GM23338 (cell line): ENCODE measurements at regions not wholly inside any gene's neighbourhood (a gene's known extent, or its start where the extent isn't known, plus 50 kb on each side); places are given as distances from the start of the nearest gene placed in this dataset.

ENCODE experiments used
- ATAC-seq: fragments of 200-7000 bp; cut with Tn5 transposase; 3 replicates; pipeline ENCODE4 v1.9.1; 2020
- DNase-seq: peaks from one replicate; pipeline ENCODE4 v3.0.0-alpha.2; 2015; ENCODE audit warnings: low spot score
- H2AFZ ChIP-seq: fragments of 200-600 bp; sonication (generic); 2 replicates; pipeline ENCODE4 v1.8.0; 2016; ENCODE audit warnings: antibody characterized with exemption, mild to moderate bottlenecking, moderate library complexity
- H3F3A ChIP-seq: fragments of 200-600 bp; sonication (generic); replicated peaks from 2 replicates; pipeline ENCODE4 v1.8.0; 2017; ENCODE audit warnings: antibody characterized with exemption, mixed run types, low read depth
- H3K27ac ChIP-seq: fragments of 200-600 bp; sonication (generic); 2 replicates; pipeline ENCODE4 v1.6.1; 2016; ENCODE audit warnings: low read depth
- H3K27me3 ChIP-seq: fragments of 200-600 bp; sonication (generic); 2 replicates; pipeline ENCODE4 v1.8.0; 2016; ENCODE audit warnings: mild to moderate bottlenecking, mixed run types, moderate library complexity; ENCODE audit not compliant: insufficient read depth
- H3K36me3 ChIP-seq: fragments of 200-600 bp; sonication (generic); 2 replicates; pipeline ENCODE4 v1.8.0; 2016; ENCODE audit warnings: mild to moderate bottlenecking; ENCODE audit not compliant: insufficient read depth
- H3K4me1 ChIP-seq: fragments of 200-600 bp; sonication (generic); 2 replicates; pipeline ENCODE4 v1.8.0; 2016; ENCODE audit warnings: mild to moderate bottlenecking, moderate library complexity; ENCODE audit not compliant: insufficient read depth
- H3K4me2 ChIP-seq: fragments of 200-600 bp; sonication (generic); 2 replicates; pipeline ENCODE4 v1.7.1; 2017; ENCODE audit warnings: mixed run types
- H3K4me3 ChIP-seq: fragments of 200-600 bp; sonication (generic); 2 replicates; pipeline ENCODE4 v1.6.1; 2016; ENCODE audit warnings: mixed run types
- H3K79me2 ChIP-seq: fragments of 200-600 bp; sonication (generic); replicated peaks from 2 replicates; pipeline ENCODE4 v1.8.0; 2017; ENCODE audit warnings: mild to moderate bottlenecking; ENCODE audit not compliant: insufficient read depth
- H3K9me2 ChIP-seq: fragments of 200-600 bp; sonication (generic); 2 replicates; pipeline ENCODE4 v1.8.0; 2017; ENCODE audit not compliant: insufficient read depth
- H4K20me1 ChIP-seq: fragments of 200-600 bp; sonication (generic); replicated peaks from 2 replicates; pipeline ENCODE4 v1.8.0; 2017; ENCODE audit warnings: mild to moderate bottlenecking; ENCODE audit not compliant: insufficient read depth
- H3K27ac Mint-ChIP-seq: 2 replicates; pipeline ENCODE4 v1.8.0; 2020; ENCODE audit warnings: inconsistent platforms, mild to moderate bottlenecking, moderate library complexity, mixed read lengths
- H3K27me3 Mint-ChIP-seq: 3 replicates; pipeline ENCODE4 v1.8.0; 2022; ENCODE audit warnings: low read depth, mild to moderate bottlenecking, moderate library complexity, mixed read lengths, inconsistent platforms; ENCODE audit not compliant: insufficient read depth, poor library complexity
- H3K36me3 Mint-ChIP-seq: 3 replicates; pipeline ENCODE4 v1.8.0; 2021; ENCODE audit warnings: low read depth, mild to moderate bottlenecking, inconsistent platforms, moderate library complexity, mixed read lengths
- H3K4me1 Mint-ChIP-seq: 3 replicates; pipeline ENCODE4 v1.8.0; 2020; ENCODE audit warnings: mild to moderate bottlenecking, inconsistent platforms, mixed read lengths
- H3K4me3 Mint-ChIP-seq: 3 replicates; pipeline ENCODE4 v1.8.0; 2021; ENCODE audit warnings: moderate library complexity, mild to moderate bottlenecking, inconsistent platforms, mixed read lengths
- H3K9me3 Mint-ChIP-seq: 3 replicates; pipeline ENCODE4 v1.8.0; 2020; ENCODE audit warnings: moderate library complexity, mild to moderate bottlenecking, inconsistent platforms, mixed read lengths
- CREB1 ChIP-seq: fragments of 250-450 bp; sonication (Bioruptor Pico); IDR thresholded peaks from 2 replicates; pipeline ENCODE4 v1.5.0; 2020; ENCODE audit warnings: low read depth, mild to moderate bottlenecking, moderate library complexity
- CTCF ChIP-seq, 2 experiments: fragments of 200-600 bp in 1 of 2; sonication (generic) in 1 of 2; conservative IDR thresholded peaks; 2 replicates each; pipeline versions ENCODE4 v1.5.1 to v1.6.1; 2016 to 2017; ENCODE audit warnings: antibody characterized with exemption in 2 of 2, low read depth in 2 of 2, mild to moderate bottlenecking in 2 of 2, moderate library complexity in 1 of 2
- ETS1 ChIP-seq: IDR thresholded peaks from 2 replicates; pipeline ENCODE4 v1.6.1; 2016; ENCODE audit warnings: antibody characterized with exemption
- EZH2 ChIP-seq: fragments of 200-600 bp; sonication (generic); IDR thresholded peaks from one replicate; pipeline ENCODE4 v1.8.0; 2017; ENCODE audit warnings: antibody characterized with exemption, mild to moderate bottlenecking, low read depth; ENCODE audit not compliant: unreplicated experiment
- NANOG ChIP-seq: IDR thresholded peaks from 2 replicates; pipeline ENCODE4 v1.6.1; 2016; ENCODE audit warnings: antibody characterized with exemption, borderline replicate concordance
- POLR2AphosphoS5 ChIP-seq: IDR thresholded peaks from 2 replicates; pipeline ENCODE4 v1.6.1; 2016; ENCODE audit warnings: antibody characterized with exemption, low read depth
- STAT1 ChIP-seq: IDR thresholded peaks from one replicate; pipeline ENCODE4 v1.6.1; 2016; ENCODE audit warnings: antibody characterized with exemption; ENCODE audit not compliant: unreplicated experiment
- ZNF114 ChIP-seq: fragments of 250-450 bp; sonication (Bioruptor Pico); IDR thresholded peaks from 2 replicates; pipeline ENCODE4 v1.5.0; 2020; ENCODE audit warnings: mild to moderate bottlenecking, moderate library complexity
- TF ChIP-seq, protein P1 (sequence below): IDR thresholded peaks from one replicate; pipeline ENCODE4 v1.6.1; 2018; ENCODE audit warnings: antibody characterized with exemption; ENCODE audit not compliant: unreplicated experiment
- TF ChIP-seq, protein P2 (sequence below): fragments of 250-450 bp; sonication (Bioruptor Pico); IDR thresholded peaks from 2 replicates; pipeline ENCODE4 v1.5.0; 2020; ENCODE audit warnings: mild to moderate bottlenecking, moderate library complexity

GRCh38 chr3:103662591-103662990, 1227.8 kb downstream of the ZPLD1 start (continued):
- TF ChIP-seq CREB1 (CRISPR knock-in tag) (no peak), ZNF114 (no peak)
- TF ChIP-seq, protein P1, sequence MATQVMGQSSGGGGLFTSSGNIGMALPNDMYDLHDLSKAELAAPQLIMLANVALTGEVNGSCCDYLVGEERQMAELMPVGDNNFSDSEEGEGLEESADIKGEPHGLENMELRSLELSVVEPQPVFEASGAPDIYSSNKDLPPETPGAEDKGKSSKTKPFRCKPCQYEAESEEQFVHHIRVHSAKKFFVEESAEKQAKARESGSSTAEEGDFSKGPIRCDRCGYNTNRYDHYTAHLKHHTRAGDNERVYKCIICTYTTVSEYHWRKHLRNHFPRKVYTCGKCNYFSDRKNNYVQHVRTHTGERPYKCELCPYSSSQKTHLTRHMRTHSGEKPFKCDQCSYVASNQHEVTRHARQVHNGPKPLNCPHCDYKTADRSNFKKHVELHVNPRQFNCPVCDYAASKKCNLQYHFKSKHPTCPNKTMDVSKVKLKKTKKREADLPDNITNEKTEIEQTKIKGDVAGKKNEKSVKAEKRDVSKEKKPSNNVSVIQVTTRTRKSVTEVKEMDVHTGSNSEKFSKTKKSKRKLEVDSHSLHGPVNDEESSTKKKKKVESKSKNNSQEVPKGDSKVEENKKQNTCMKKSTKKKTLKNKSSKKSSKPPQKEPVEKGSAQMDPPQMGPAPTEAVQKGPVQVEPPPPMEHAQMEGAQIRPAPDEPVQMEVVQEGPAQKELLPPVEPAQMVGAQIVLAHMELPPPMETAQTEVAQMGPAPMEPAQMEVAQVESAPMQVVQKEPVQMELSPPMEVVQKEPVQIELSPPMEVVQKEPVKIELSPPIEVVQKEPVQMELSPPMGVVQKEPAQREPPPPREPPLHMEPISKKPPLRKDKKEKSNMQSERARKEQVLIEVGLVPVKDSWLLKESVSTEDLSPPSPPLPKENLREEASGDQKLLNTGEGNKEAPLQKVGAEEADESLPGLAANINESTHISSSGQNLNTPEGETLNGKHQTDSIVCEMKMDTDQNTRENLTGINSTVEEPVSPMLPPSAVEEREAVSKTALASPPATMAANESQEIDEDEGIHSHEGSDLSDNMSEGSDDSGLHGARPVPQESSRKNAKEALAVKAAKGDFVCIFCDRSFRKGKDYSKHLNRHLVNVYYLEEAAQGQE, result no peak

DNA sequence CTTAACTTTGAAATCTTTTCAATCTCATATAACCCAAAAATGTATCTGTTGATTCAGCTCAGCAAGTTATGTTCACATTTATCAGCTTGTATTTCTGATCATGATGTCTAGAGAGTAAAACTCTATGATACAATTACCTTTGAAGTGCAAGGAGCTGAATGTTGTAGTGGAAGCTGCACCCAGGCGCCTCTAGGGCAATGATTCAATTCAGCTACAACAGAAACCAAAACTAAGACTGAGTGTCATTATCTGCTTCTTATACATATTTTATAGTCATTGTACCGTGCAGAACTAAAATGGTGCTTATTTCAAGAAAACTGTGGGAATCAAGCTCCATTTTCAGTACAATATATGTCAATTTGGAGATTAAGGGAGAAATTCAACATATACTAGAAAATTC, 1237.5 kb downstream of the ZPLD1 start:
- Histone ChIP-seq H4K20me1 (no peaks in the 10 kb centered on the region), H3K27ac (no peak overlapping the region), H3F3A (no peaks in the 10 kb centered on the region), H3K4me3 (no peak overlapping the region), H2AFZ (no peak overlapping the region), H3K36me3 (no peaks in the 10 kb centered on the region), H3K4me1 (no peaks in the 10 kb centered on the region), H3K9me2 (no peaks in the 10 kb centered on the region), H3K79me2 (no peaks in the 10 kb centered on the region), H3K27me3 (no peaks in the 10 kb centered on the region), H3K4me2 (no peak overlapping the region)
- no peaks in the 10 kb centered on the region for H3K36me3 Mint-ChIP-seq
- no peaks in the 10 kb centered on the region for H3K27me3 Mint-ChIP-seq
- H3K4me3 Mint-ChIP-seq, result no peak overlapping the region
- H3K9me3 Mint-ChIP-seq, result no peaks in the 10 kb centered on the region
- H3K4me1 Mint-ChIP-seq, result peaks cover 7% of the 10 kb centered on the region; the same call in 2 of the 3 replicates
- H3K27ac Mint-ChIP-seq, result no peak overlapping the region
- DNase-seq (no peak), ATAC-seq (no peak)
- TF ChIP-seq STAT1 (no peak), NANOG (no peak), ETS1 (no peak), CTCF (conservative IDR thresholded peaks at IDR 0.05; ENCODE audit: low read depth in 2 of 2) (no peak), POLR2AphosphoS5 (no peak), EZH2 (no peak), ZNF114 (no peak), CREB1 (CRISPR knock-in tag) (no peak)
- TF ChIP-seq, protein P2, sequence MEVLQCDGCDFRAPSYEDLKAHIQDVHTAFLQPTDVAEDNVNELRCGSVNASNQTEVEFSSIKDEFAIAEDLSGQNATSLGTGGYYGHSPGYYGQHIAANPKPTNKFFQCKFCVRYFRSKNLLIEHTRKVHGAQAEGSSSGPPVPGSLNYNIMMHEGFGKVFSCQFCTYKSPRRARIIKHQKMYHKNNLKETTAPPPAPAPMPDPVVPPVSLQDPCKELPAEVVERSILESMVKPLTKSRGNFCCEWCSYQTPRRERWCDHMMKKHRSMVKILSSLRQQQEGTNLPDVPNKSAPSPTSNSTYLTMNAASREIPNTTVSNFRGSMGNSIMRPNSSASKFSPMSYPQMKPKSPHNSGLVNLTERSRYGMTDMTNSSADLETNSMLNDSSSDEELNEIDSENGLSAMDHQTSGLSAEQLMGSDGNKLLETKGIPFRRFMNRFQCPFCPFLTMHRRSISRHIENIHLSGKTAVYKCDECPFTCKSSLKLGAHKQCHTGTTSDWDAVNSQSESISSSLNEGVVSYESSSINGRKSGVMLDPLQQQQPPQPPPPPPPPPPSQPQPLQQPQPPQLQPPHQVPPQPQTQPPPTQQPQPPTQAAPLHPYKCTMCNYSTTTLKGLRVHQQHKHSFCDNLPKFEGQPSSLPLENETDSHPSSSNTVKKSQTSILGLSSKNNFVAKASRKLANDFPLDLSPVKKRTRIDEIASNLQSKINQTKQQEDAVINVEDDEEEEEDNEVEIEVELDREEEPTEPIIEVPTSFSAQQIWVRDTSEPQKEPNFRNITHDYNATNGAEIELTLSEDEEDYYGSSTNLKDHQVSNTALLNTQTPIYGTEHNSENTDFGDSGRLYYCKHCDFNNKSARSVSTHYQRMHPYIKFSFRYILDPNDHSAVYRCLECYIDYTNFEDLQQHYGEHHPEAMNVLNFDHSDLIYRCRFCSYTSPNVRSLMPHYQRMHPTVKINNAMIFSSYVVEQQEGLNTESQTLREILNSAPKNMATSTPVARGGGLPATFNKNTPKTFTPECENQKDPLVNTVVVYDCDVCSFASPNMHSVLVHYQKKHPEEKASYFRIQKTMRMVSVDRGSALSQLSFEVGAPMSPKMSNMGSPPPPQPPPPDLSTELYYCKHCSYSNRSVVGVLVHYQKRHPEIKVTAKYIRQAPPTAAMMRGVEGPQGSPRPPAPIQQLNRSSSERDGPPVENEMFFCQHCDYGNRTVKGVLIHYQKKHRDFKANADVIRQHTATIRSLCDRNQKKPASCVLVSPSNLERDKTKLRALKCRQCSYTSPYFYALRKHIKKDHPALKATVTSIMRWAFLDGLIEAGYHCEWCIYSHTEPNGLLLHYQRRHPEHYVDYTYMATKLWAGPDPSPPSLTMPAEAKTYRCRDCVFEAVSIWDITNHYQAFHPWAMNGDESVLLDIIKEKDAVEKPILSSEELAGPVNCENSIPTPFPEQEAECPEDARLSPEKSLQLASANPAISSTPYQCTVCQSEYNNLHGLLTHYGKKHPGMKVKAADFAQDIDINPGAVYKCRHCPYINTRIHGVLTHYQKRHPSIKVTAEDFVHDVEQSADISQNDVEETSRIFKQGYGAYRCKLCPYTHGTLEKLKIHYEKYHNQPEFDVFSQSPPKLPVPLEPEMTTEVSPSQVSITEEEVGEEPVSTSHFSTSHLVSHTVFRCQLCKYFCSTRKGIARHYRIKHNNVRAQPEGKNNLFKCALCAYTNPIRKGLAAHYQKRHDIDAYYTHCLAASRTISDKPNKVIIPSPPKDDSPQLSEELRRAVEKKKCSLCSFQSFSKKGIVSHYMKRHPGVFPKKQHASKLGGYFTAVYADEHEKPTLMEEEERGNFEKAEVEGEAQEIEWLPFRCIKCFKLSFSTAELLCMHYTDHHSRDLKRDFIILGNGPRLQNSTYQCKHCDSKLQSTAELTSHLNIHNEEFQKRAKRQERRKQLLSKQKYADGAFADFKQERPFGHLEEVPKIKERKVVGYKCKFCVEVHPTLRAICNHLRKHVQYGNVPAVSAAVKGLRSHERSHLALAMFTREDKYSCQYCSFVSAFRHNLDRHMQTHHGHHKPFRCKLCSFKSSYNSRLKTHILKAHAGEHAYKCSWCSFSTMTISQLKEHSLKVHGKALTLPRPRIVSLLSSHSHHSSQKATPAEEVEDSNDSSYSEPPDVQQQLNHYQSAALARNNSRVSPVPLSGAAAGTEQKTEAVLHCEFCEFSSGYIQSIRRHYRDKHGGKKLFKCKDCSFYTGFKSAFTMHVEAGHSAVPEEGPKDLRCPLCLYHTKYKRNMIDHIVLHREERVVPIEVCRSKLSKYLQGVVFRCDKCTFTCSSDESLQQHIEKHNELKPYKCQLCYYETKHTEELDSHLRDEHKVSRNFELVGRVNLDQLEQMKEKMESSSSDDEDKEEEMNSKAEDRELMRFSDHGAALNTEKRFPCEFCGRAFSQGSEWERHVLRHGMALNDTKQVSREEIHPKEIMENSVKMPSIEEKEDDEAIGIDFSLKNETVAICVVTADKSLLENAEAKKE (CRISPR knock-in tag), result no peak
